ENCODE measurements at regions not wholly inside any gene's neighbourhood (a gene's known extent, or its start where the extent isn't known, plus 50 kb on each side); places are given as distances from the start of the nearest gene placed in this dataset.

- in situ Hi-C loops (cut with MboI; ENCODE audit: low pct_unique_long_range_greater_than_20kb in 2 of 9, low sequenced_read_pairs in 9 of 9, unreplicated experiment in 9 of 9), result no loop called here
- H3K4me3 ChIP-seq, result no peak overlapping the region
- H3K4me1 ChIP-seq (replicated peaks in 1 of 2), result no peaks in the 10 kb centered on the region
- H3K27ac ChIP-seq, result no peak overlapping the region
- ATAC-seq (replicated peaks in 6 of 8), result no peak
Observed at GRCh38 chr13:33496336-33496735, 210.8 kb upstream of the STARD13 start.

- in situ Hi-C loops (cut with MboI; ENCODE audit: low pct_unique_long_range_greater_than_20kb in 2 of 9, low sequenced_read_pairs in 9 of 9, unreplicated experiment in 9 of 9), result no loop called here
- ATAC-seq (replicated peaks in 6 of 8), result no peak
Observed at GRCh38 chr13:33497146-33497845, 211.7 kb upstream of the STARD13 start.

DNA sequence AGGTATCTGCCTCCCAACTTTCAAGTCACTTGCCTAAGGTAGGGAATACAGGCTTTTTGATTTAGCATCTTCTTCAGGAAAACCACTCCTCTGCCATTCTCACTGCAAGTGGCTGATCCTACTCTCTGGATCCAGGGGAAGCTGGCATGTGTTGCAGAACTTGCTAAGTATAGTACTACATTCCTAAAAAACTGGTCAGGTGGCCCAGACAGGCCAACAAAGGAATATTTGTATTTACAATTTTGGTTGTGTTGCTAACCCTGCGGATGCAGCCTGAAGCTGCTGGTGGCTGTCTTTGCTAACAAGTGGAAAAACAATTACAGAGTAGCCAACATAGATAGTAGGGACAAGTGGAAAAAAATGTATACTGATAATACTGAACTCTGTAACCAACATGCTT lies 222.5 kb upstream of the STARD13 start:
- WGBS, 10 experiments, result 86 to 100% (median 100%) methylated on average over 1 of the region's 1 CpG; no CpG with 5 or more reads in 1 of the 10 experiments
- Histone ChIP-seq H3K27ac (no peak overlapping the region), H3K4me1 (replicated peaks in 1 of 2) (no peaks in the 10 kb centered on the region), H3K4me3 (no peak overlapping the region)
- in situ Hi-C loops (cut with MboI; ENCODE audit: low pct_unique_long_range_greater_than_20kb in 2 of 9, low sequenced_read_pairs in 9 of 9, unreplicated experiment in 9 of 9), result no loop called here
- no peak for ATAC-seq (replicated peaks in 6 of 8)

More at GRCh38 chr13:33497146-33497845, 211.7 kb upstream of the STARD13 start:
- Histone ChIP-seq H3K4me3 (no peak overlapping the region), H3K27ac (no peak overlapping the region), H3K4me1 (replicated peaks in 1 of 2) (no peaks in the 10 kb centered on the region)
- WGBS, 10 experiments, result 72 to 100% (median 83%) methylated on average over 1 to 4 of the region's 4 CpGs; no CpG with 5 or more reads in 1 of the 10 experiments

DNA sequence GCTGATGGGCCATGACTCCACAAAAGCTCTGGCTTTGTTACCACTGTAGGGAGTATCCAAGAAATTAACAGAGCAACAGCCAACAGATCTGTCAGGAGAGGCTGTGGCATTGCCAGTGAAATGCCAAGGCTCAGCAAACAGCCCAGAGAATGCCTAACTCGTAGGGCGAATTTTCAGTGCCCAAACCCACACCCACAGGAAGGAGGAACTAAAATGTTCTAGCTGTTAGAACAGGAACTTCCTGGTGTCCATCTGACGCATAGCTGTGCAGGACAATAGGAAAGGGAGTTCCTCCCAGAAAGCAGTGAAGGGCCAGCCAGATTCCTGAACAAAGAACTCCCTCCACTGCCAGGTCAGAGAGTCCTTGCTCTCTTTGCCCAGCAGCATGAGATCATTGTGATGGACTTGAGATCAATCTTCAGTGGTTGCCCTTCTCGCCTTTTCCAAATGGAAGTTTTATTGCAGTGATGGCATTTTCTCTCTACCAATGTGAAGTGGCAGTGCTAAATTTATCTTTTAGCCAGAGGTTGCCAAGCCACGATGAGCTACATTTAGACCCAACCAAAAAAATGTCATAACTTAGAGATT lies 224.2 kb upstream of the STARD13 start:
- Histone ChIP-seq H3K4me3 (no peak overlapping the region), H3K27ac (no peak overlapping the region), H3K4me1 (replicated peaks in 1 of 2) (no peaks in the 10 kb centered on the region)
- 7 to 83% (median 77%) methylated on average over 1 to 3 of the region's 5 CpGs; no CpG with 5 or more reads in 1 of the 10 experiments for WGBS, 10 experiments
- in situ Hi-C loops (cut with MboI; ENCODE audit: low pct_unique_long_range_greater_than_20kb in 2 of 9, low sequenced_read_pairs in 9 of 9, unreplicated experiment in 9 of 9), result no loop called here
- ATAC-seq (replicated peaks in 6 of 8), result peak in 2 of 8 experiments; percentile 29 to 68

GRCh38 chr13:33510350-33510970 lies 224.9 kb upstream of the STARD13 start:
- no peak for ATAC-seq (replicated peaks in 6 of 8)
- H3K27ac ChIP-seq, result no peak overlapping the region
- no peaks in the 10 kb centered on the region for H3K4me1 ChIP-seq (replicated peaks in 1 of 2)
- in situ Hi-C loops (cut with MboI; ENCODE audit: low pct_unique_long_range_greater_than_20kb in 2 of 9, low sequenced_read_pairs in 9 of 9, unreplicated experiment in 9 of 9), result no loop called here
- H3K4me3 ChIP-seq, result no peak overlapping the region

DNA sequence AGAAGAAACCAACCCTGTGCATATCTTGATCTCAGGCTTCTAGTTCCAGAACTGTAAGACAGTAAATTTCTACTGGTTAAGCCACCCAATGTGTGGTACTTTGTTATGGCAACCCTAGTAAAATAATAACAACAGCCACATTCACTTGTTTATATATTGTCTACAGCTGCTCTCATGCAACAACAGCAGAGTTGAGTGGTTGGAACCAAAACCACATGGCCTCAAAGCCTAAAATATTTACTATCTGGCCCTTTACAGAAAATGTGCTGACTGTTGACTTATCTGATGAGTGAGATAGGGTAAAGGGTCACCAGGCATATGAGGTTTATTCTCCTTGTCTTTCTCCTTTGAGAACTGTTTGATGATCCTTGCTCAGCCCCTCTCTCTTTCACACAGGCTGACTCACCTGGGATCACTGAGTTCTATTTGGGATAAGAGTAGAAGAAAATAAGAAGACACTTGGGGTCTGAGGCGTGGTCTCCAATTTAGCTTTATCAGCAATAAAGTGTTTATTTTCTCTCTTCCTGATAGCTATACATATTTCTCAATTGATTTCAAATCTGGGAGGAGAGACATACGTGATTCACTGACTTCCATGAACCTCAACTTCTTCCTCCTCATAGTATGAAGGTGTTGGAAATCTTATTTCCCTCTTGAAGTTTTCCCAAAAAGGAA lies 227.5 kb upstream of the STARD13 start:
- no peaks in the 10 kb centered on the region for H3K4me1 ChIP-seq (replicated peaks in 1 of 2)
- 81 to 100% (median 96%) methylated on average over 2 of the region's 2 CpGs; no CpG with 5 or more reads in 3 of the 10 experiments for WGBS, 10 experiments
- in situ Hi-C loops (cut with MboI; ENCODE audit: low pct_unique_long_range_greater_than_20kb in 2 of 9, low sequenced_read_pairs in 9 of 9, unreplicated experiment in 9 of 9), result no loop called here
- no peak overlapping the region for H3K27ac ChIP-seq
- no peak overlapping the region for H3K4me3 ChIP-seq
- no peak for ATAC-seq (replicated peaks in 6 of 8)

DNA sequence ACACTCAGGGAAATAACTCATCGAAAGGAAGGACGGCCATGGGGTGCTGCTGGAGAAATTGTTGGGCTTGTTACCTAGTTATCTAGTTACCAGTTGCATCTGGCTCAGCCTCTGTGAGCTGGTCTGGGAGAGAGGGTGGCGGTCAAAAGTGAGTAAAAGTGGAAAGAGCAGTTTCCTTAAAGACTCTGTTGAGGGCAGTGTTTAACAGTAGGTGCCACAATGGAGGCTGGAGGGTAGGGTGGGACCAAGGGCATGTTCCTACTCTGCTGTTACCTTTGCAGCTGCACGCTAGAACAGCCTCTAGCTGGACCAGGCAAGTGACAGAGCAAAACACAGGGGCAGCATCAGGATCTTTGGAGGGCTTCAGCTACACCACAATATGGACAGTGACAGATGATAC lies 228.8 kb upstream of the STARD13 start:
- in situ Hi-C loops (cut with MboI; ENCODE audit: low pct_unique_long_range_greater_than_20kb in 2 of 9, low sequenced_read_pairs in 9 of 9, unreplicated experiment in 9 of 9), result no loop called here
- peak in 4 of 8 experiments; percentile 19 to 82 (median 52) for ATAC-seq (replicated peaks in 6 of 8)
- 75 to 100% (median 89%) methylated on average over 1 to 3 of the region's 4 CpGs; no CpG with 5 or more reads in 2 of the 10 experiments for WGBS, 10 experiments
- Histone ChIP-seq H3K4me3 (no peak overlapping the region), H3K27ac (no peak overlapping the region), H3K4me1 (replicated peaks in 1 of 2) (no peaks in the 10 kb centered on the region)

DNA sequence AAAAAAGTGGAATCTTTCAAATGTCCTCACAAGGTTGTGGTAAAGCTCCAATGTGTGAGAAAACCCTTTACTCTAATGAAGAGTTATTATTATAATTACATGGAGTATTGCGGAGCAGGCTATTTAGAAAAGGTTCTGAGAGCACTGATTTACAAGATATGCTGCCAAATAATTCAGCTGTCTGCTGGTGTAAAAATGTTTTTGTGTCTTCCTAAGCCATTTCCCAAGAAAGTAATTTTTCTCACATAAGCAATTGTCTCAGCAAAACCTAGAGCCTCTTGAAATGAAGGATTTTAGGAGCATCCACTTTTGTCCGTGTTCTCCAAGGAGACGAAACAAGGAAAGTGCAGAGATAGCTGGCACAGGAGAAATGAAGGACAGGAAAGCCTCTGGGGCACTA lies 229.6 kb upstream of the STARD13 start:
- in situ Hi-C loops (cut with MboI; ENCODE audit: low pct_unique_long_range_greater_than_20kb in 2 of 9, low sequenced_read_pairs in 9 of 9, unreplicated experiment in 9 of 9), result no loop called here
- Histone ChIP-seq H3K4me3 (no peak overlapping the region), H3K4me1 (replicated peaks in 1 of 2) (peaks cover 0 to 6% of the 10 kb centered on the region in 2 donors), H3K27ac (no peak overlapping the region)
- WGBS, 10 experiments, result 75 to 100% (median 96%) methylated on average over 1 to 3 of the region's 3 CpGs; no CpG with 5 or more reads in 3 of the 10 experiments
- ATAC-seq (replicated peaks in 6 of 8), result no peak

DNA sequence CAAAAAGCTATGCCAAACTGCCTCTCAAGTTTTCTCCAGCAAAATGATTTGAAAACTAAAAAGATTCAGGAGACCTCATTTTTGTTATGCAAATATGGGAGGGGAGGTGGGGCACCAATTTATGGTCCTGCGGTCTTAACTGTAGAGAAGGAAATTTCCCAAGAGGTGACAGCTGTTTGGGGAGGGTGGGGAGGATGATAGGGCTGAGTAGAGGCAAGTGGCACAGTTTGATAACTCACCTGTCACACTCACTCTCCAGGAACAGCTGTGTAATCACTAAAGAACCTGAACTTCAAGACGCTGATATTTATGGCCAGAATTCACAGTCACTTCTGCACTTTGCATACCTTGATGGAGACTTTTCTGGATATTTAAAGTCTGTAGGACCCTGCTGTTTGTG lies 232.9 kb upstream of the STARD13 start:
- in situ Hi-C loops (cut with MboI; ENCODE audit: low pct_unique_long_range_greater_than_20kb in 2 of 9, low sequenced_read_pairs in 9 of 9, unreplicated experiment in 9 of 9), result no loop called here
- H3K27ac ChIP-seq, result no peak overlapping the region
- 0 to 100% (median 75%) methylated on average over 1 to 2 of the region's 2 CpGs; no CpG with 5 or more reads in 5 of the 10 experiments for WGBS, 10 experiments

DNA sequence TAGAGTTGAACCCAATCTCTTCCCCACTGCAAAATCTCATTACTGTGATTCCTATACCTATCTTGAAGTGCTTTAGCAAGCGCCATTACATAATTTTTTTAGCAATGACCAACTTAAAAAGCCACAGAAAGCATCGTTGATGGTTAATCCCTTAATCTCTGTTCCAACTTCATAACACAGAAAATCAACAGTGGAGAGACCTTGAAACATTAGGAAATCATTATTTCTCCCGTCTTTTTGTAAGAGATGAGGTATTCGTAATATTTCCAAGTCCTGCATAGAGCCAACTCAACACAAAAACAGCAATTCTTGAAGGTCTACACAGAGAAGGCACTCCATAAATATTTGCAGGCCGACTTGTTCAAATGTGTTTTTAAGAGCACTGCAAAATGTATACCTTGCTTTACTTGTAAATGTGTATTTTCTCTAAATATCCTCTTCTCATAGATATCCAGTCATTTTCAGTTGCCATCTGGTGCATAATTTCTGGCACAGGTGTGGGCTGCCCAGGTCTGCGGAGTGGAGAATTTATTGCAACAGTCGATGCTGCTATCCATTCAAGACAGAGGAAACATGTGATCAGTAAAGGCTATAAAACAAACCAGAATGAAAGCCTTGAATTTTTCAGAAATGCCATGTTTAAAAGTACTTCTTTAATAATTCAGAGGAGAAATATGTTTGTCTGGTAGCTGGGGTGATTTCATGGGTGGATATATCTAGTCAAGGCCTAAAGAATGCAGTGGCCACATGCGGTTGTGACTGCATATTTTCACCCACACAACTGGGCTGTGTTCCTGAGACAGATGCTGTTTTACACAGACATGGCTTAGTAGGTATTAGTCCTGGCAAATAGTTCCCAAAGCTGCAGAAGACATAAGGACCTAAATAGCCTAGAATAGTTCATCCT lies 234.3 kb upstream of the STARD13 start:
- H3K4me1 ChIP-seq (replicated peaks in 1 of 2), result peaks cover 0 to 11% of the 10 kb centered on the region in 2 donors
- ATAC-seq (replicated peaks in 6 of 8), result peak in 6 of 8 experiments; percentile 36 to 98 (median 66)
- in situ Hi-C loops (cut with MboI; ENCODE audit: low pct_unique_long_range_greater_than_20kb in 2 of 9, low sequenced_read_pairs in 9 of 9, unreplicated experiment in 9 of 9), result no loop called here
- H3K4me3 ChIP-seq, result no peak overlapping the region
- WGBS, 10 experiments, result 13 to 94% (median 85%) methylated on average over 1 to 8 of the region's 8 CpGs
- H3K27ac ChIP-seq, result no peak overlapping the region

More for the DNA sequence above, 232.9 kb upstream of the STARD13 start:
- ATAC-seq (replicated peaks in 6 of 8), result no peak
- peaks cover 0 to 11% of the 10 kb centered on the region in 2 donors for H3K4me1 ChIP-seq (replicated peaks in 1 of 2)
- no peak overlapping the region for H3K4me3 ChIP-seq

DNA sequence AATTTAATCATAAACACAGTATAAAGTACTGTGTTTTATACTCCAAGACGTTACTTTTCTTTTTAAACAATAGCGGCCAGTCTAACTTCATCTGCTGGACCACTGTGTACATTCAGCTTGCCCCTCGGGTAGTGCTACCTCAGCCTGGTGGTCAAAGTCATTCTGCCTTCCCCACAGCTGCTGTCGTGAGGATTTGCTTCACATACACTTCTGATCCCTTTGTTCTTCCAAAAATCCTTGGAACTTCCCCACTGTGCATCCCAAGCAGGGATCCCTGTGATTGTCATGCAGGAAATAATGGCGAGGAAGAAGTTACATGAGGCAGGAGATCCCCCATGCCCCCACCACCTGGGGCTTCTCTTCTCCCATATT lies 234.9 kb upstream of the STARD13 start:
- Histone ChIP-seq H3K27ac (no peak overlapping the region), H3K4me3 (no peak overlapping the region), H3K4me1 (replicated peaks in 1 of 2) (peaks cover 0 to 11% of the 10 kb centered on the region in 2 donors)
- WGBS, 10 experiments, result 48 to 100% (median 70%) methylated on average over 1 to 5 of the region's 5 CpGs; no CpG with 5 or more reads in 3 of the 10 experiments
- in situ Hi-C loops (cut with MboI; ENCODE audit: low pct_unique_long_range_greater_than_20kb in 2 of 9, low sequenced_read_pairs in 9 of 9, unreplicated experiment in 9 of 9), result no loop called here
- no peak for ATAC-seq (replicated peaks in 6 of 8)

GRCh38 chr13:33524086-33524485 lies 238.5 kb upstream of the STARD13 start:
- no peak for ATAC-seq (replicated peaks in 6 of 8)
- in situ Hi-C loops (cut with MboI; ENCODE audit: low pct_unique_long_range_greater_than_20kb in 2 of 9, low sequenced_read_pairs in 9 of 9, unreplicated experiment in 9 of 9), result no loop called here
- WGBS, 10 experiments, result 43 to 100% (median 100%) methylated on average over 1 of the region's 1 CpG; no CpG with 5 or more reads in 1 of the 10 experiments
- no peak overlapping the region for H3K27ac ChIP-seq
- H3K4me1 ChIP-seq (replicated peaks in 1 of 2), result peaks cover 0 to 11% of the 10 kb centered on the region in 2 donors
- no peak overlapping the region for H3K4me3 ChIP-seq

Measured in motor neuron (in vitro differentiated cells).